IMR-90 (cell line): ENCODE measurements at regions not wholly inside any gene's neighbourhood (a gene's known extent, or its start where the extent isn't known, plus 50 kb on each side); places are given as distances from the start of the nearest gene placed in this dataset.

Source experiments
- CHD1 ChIP-seq: IDR thresholded peaks from 2 replicates; pipeline ENCODE4 v1.6.1; 2012; ENCODE audit warnings: low read depth, low read length, improper control_type of control experiment
- CTCF ChIP-seq: conservative IDR thresholded peaks from 2 replicates; pipeline ENCODE4 v1.5.1; 2012; ENCODE audit warnings: mild to moderate bottlenecking, low read depth, low read length, improper control_type of control experiment
- MAFK ChIP-seq: IDR thresholded peaks from 2 replicates; pipeline ENCODE4 v1.6.1; 2012; ENCODE audit warnings: low read depth, low read length, improper control_type of control experiment
- MAZ ChIP-seq: IDR thresholded peaks from 2 replicates; pipeline ENCODE4 v1.6.1; 2012; ENCODE audit warnings: low read depth, mild to moderate bottlenecking, low read length, improper control_type of control experiment, moderate library complexity, borderline replicate concordance
- NFE2L2 ChIP-seq: fragments of 150-350 bp; IDR thresholded peaks from 2 replicates; pipeline ENCODE4 v1.6.1; 2016; ENCODE audit warnings: low read depth, mild to moderate bottlenecking, low read length
- POLR2A ChIP-seq: IDR thresholded peaks from 2 replicates; pipeline ENCODE4 v1.6.1; 2012; ENCODE audit warnings: mild to moderate bottlenecking, low read depth, low read length
- RAD21 ChIP-seq: IDR thresholded peaks from 2 replicates; pipeline ENCODE4 v1.6.1; 2012; ENCODE audit warnings: low read length, improper control_type of control experiment
- RCOR1 ChIP-seq: IDR thresholded peaks from 2 replicates; pipeline ENCODE4 v1.6.1; 2012; ENCODE audit warnings: mild to moderate bottlenecking, low read length, improper control_type of control experiment; ENCODE audit not compliant: insufficient replicate concordance
- RFX5 ChIP-seq: IDR thresholded peaks from 2 replicates; pipeline ENCODE4 v1.8.0; 2012; ENCODE audit warnings: low read depth, mild to moderate bottlenecking, low read length, moderate library complexity
- SMC3 ChIP-seq: fragments of 150-350 bp; IDR thresholded peaks from 2 replicates; pipeline ENCODE4 v1.6.1; 2016; ENCODE audit warnings: low read depth, mild to moderate bottlenecking, antibody characterized with exemption, low read length, moderate library complexity
- USF2 ChIP-seq: fragments of 150-350 bp; IDR thresholded peaks from 2 replicates; pipeline ENCODE4 v1.6.1; 2017; ENCODE audit warnings: mild to moderate bottlenecking, antibody characterized with exemption, low read length, low read depth

DNA sequence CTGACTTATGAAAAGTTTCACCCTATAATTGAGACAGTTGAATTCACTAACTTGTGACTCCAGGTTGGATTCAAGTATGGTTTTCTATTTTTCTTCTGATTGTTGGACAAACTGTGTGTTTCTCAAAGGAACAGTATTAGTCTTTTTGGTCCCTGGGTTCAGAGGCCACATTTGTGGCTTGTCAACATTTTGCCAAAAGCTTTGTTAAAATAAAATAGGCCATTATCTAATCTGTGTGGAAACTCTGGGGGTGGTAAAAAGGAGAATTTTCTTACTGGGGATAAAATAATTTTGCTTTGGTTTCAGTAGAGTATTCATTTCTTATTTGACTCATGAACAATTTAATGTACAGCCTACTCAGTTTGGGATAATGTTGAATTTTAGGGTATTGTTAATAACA, 166.3 kb downstream of the TMEM167A start:
- no peak for TF ChIP-seq CTCF
- no peak for TF ChIP-seq POLR2A
- no peak for TF ChIP-seq MAFK
- TF ChIP-seq SMC3, result no peak
- no peak for TF ChIP-seq MAZ
- TF ChIP-seq RAD21, result no peak
- TF ChIP-seq CHD1, result no peak
- no peak for TF ChIP-seq NFE2L2
- TF ChIP-seq USF2, result no peak
- TF ChIP-seq RCOR1, result no peak
- no peak for TF ChIP-seq RFX5
